ENCODE measurements at regions not wholly inside any gene's neighbourhood (a gene's known extent, or its start where the extent isn't known, plus 50 kb on each side); places are given as distances from the start of the nearest gene placed in this dataset.
"Not testable (repeated sequence)": the region's sequence is repeated elsewhere in the genome, so short reads cannot be mapped to it uniquely, and the experiment has no call there.

GRCh38 chr5:163352531-163352930 lies 84.9 kb upstream of the CCNG1 start:
- BruUV-seq (replicated peaks) = no TSS peak

GRCh38 chr5:163355811-163356210 lies 81.6 kb upstream of the CCNG1 start:
- H3K27me3 ChIP-seq (ENCODE audit: control insufficient read depth, insufficient read depth, low read length); intact Hi-C loops (cut with micrococcal nuclease; ENCODE audit: unreplicated experiment); DNase-seq (ENCODE audit: low read depth, low spot score); ATAC-seq; H3K36me3 ChIP-seq (ENCODE audit: control insufficient read depth, insufficient read depth, low read length); CTCF ChIA-PET; BruUV-seq (replicated peaks); H3K4me3 ChIP-seq (ENCODE audit: low read depth in 2 of 2, low read length in 2 of 2); POLR2A ChIA-PET; in situ Hi-C loops (cut with HindIII; ENCODE audit: low pct_unique_long_range_greater_than_20kb, low sequenced_read_pairs); H3K4me1 ChIP-seq (ENCODE audit: control insufficient read depth, insufficient read depth, low read length); H3K9me3 ChIP-seq (ENCODE audit: control insufficient read depth, insufficient read depth, low read depth, low read length); H3K27ac ChIP-seq (ENCODE audit: low read length): not testable (repeated sequence)

More at GRCh38 chr5:163352531-163352930, 84.9 kb upstream of the CCNG1 start:
- ChIA-PET POLR2A (no interaction called here), CTCF (interaction anchor here (0.5 kb wide), 1 partner anchor 35 kb away, joined by 3 read pairs; no protein-coding TSS in a partner anchor)
- ATAC-seq (no peak), DNase-seq (ENCODE audit: low read depth, low spot score) (no peak)
- intact Hi-C loops (cut with micrococcal nuclease; ENCODE audit: unreplicated experiment) = no loop called here
- Histone ChIP-seq H3K27me3 (ENCODE audit: control insufficient read depth, insufficient read depth, low read length) (no peaks in the 10 kb centered on the region), H3K4me1 (ENCODE audit: control insufficient read depth, insufficient read depth, low read length) (no peaks in the 10 kb centered on the region), H3K4me3 (ENCODE audit: low read depth in 2 of 2, low read length in 2 of 2) (no peak overlapping the region), H3K9me3 (ENCODE audit: control insufficient read depth, insufficient read depth, low read depth, low read length) (no peaks in the 10 kb centered on the region), H3K36me3 (ENCODE audit: control insufficient read depth, insufficient read depth, low read length) (no peaks in the 10 kb centered on the region), H3K27ac (ENCODE audit: low read length) (no peak overlapping the region)
- in situ Hi-C loops (cut with HindIII; ENCODE audit: low pct_unique_long_range_greater_than_20kb, low sequenced_read_pairs) = no loop called here
- TF ChIP-seq SIN3A (IDR thresholded peaks at IDR 0.05; ENCODE audit: borderline replicate concordance, insufficient read depth, low read depth, low read length) (no peak), POLR2AphosphoS5 (IDR thresholded peaks at IDR 0.05; ENCODE audit: low read depth, low read length) (no peak), CTCF (IDR thresholded peaks at IDR 0.05) (no peak), TCF7L2 (IDR thresholded peaks at IDR 0.05; ENCODE audit: low read depth, low read length) (no peak)
- TF ChIP-seq, protein P1, sequence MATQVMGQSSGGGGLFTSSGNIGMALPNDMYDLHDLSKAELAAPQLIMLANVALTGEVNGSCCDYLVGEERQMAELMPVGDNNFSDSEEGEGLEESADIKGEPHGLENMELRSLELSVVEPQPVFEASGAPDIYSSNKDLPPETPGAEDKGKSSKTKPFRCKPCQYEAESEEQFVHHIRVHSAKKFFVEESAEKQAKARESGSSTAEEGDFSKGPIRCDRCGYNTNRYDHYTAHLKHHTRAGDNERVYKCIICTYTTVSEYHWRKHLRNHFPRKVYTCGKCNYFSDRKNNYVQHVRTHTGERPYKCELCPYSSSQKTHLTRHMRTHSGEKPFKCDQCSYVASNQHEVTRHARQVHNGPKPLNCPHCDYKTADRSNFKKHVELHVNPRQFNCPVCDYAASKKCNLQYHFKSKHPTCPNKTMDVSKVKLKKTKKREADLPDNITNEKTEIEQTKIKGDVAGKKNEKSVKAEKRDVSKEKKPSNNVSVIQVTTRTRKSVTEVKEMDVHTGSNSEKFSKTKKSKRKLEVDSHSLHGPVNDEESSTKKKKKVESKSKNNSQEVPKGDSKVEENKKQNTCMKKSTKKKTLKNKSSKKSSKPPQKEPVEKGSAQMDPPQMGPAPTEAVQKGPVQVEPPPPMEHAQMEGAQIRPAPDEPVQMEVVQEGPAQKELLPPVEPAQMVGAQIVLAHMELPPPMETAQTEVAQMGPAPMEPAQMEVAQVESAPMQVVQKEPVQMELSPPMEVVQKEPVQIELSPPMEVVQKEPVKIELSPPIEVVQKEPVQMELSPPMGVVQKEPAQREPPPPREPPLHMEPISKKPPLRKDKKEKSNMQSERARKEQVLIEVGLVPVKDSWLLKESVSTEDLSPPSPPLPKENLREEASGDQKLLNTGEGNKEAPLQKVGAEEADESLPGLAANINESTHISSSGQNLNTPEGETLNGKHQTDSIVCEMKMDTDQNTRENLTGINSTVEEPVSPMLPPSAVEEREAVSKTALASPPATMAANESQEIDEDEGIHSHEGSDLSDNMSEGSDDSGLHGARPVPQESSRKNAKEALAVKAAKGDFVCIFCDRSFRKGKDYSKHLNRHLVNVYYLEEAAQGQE (IDR thresholded peaks at IDR 0.05; ENCODE audit: insufficient read depth in 1 of 2, low read depth in 2 of 2, low read length in 1 of 2) = no peak

GRCh38 chr5:163357636-163358035 lies 79.8 kb upstream of the CCNG1 start:
- POLR2A ChIA-PET = no interaction called here
- no peaks in the 10 kb centered on the region for H3K4me1 ChIP-seq (ENCODE audit: control insufficient read depth, insufficient read depth, low read length)
- ATAC-seq (no peak), DNase-seq (ENCODE audit: low read depth, low spot score) (no peak)
- CTCF ChIA-PET = no interaction called here
- H3K27me3 ChIP-seq (ENCODE audit: control insufficient read depth, insufficient read depth, low read length) = no peaks in the 10 kb centered on the region
- no peak for TF ChIP-seq POLR2AphosphoS5 (IDR thresholded peaks at IDR 0.05; ENCODE audit: low read depth, low read length)
- no peak for TF ChIP-seq SIN3A (IDR thresholded peaks at IDR 0.05; ENCODE audit: borderline replicate concordance, insufficient read depth, low read depth, low read length)
- TF ChIP-seq CTCF (IDR thresholded peaks at IDR 0.05) = no peak
- H3K9me3 ChIP-seq (ENCODE audit: control insufficient read depth, insufficient read depth, low read depth, low read length) = no peaks in the 10 kb centered on the region
- H3K36me3 ChIP-seq (ENCODE audit: control insufficient read depth, insufficient read depth, low read length) = no peaks in the 10 kb centered on the region
- H3K4me3 ChIP-seq (ENCODE audit: low read depth in 2 of 2, low read length in 2 of 2) = no peak overlapping the region
- in situ Hi-C loops (cut with HindIII; ENCODE audit: low pct_unique_long_range_greater_than_20kb, low sequenced_read_pairs) (no loop called here), intact Hi-C loops (cut with micrococcal nuclease; ENCODE audit: unreplicated experiment) (no loop called here)
- no peak overlapping the region for H3K27ac ChIP-seq (ENCODE audit: low read length)
- no TSS peak for BruUV-seq (replicated peaks)

Data from Panc1 (cell line).